Nephron (organoid): ENCODE measurements at regions not wholly inside any gene's neighbourhood (a gene's known extent, or its start where the extent isn't known, plus 50 kb on each side); places are given as distances from the start of the nearest gene placed in this dataset.

ENCODE experiments used
- H3K27ac Mint-ChIP-seq, 3 experiments: 2 replicates each; pipeline ENCODE4 v1.8.0; 2020; ENCODE audit warnings: mixed read lengths in 3 of 3, mild to moderate bottlenecking in 2 of 3, moderate library complexity in 1 of 3
- H3K27me3 Mint-ChIP-seq: 2 replicates; pipeline ENCODE4 v1.8.0; 2021; ENCODE audit warnings: low read depth, mild to moderate bottlenecking, moderate library complexity, mixed read lengths
- H3K36me3 Mint-ChIP-seq: 2 replicates; pipeline ENCODE4 v1.8.0; 2020; ENCODE audit warnings: low read depth, mixed read lengths
- H3K4me1 Mint-ChIP-seq: 2 replicates; pipeline ENCODE4 v1.8.0; 2020; ENCODE audit warnings: mixed read lengths
- H3K4me3 Mint-ChIP-seq, 3 experiments: 2 replicates each; pipeline ENCODE4 v1.8.0; 2020; ENCODE audit warnings: mild to moderate bottlenecking in 3 of 3, mixed read lengths in 3 of 3, moderate library complexity in 2 of 3
- H3K9me3 Mint-ChIP-seq: 2 replicates; pipeline ENCODE4 v1.8.0; 2020; ENCODE audit warnings: mixed read lengths
- CTCF ChIP-seq, 3 experiments: fragments of 200-600 bp; sonication (generic); IDR thresholded peaks; one replicate each; pipeline ENCODE4 v1.5.0; 2021; ENCODE audit warnings: antibody characterized with exemption in 3 of 3; ENCODE audit not compliant: unreplicated experiment in 3 of 3

GRCh38 chr1:157412308-157412707, 140.0 kb downstream of the FCRL5 start:
- Mint-ChIP-seq H3K27ac (no peak overlapping the region), H3K9me3 (no peaks in the 10 kb centered on the region), H3K36me3 (no peaks in the 10 kb centered on the region), H3K27me3 (peaks cover 34% of the 10 kb centered on the region), H3K4me3 (no peak overlapping the region), H3K4me1 (peaks cover 20% of the 10 kb centered on the region)
- no peak for TF ChIP-seq CTCF (IDR thresholded peaks at IDR 0.05; ENCODE audit: unreplicated experiment in 3 of 3)

GRCh38 chr1:157411769-157412168, 140.5 kb downstream of the FCRL5 start:
- H3K4me3 Mint-ChIP-seq, result no peak overlapping the region
- peaks cover 32% of the 10 kb centered on the region for H3K27me3 Mint-ChIP-seq
- H3K36me3 Mint-ChIP-seq, result no peaks in the 10 kb centered on the region
- no peak for TF ChIP-seq CTCF (IDR thresholded peaks at IDR 0.05; ENCODE audit: unreplicated experiment in 3 of 3)
- no peaks in the 10 kb centered on the region for H3K9me3 Mint-ChIP-seq
- peaks cover 20% of the 10 kb centered on the region for H3K4me1 Mint-ChIP-seq
- H3K27ac Mint-ChIP-seq, result no peak overlapping the region

- TF ChIP-seq CTCF (IDR thresholded peaks at IDR 0.05; ENCODE audit: unreplicated experiment in 3 of 3), result no peak
- peaks cover 20% of the 10 kb centered on the region for H3K4me1 Mint-ChIP-seq
- H3K4me3 Mint-ChIP-seq, result no peak overlapping the region
- H3K27me3 Mint-ChIP-seq, result peaks cover 29% of the 10 kb centered on the region
- peak overlapping the region in 2 of 3 experiments; percentile 35 to 48 for H3K27ac Mint-ChIP-seq
- H3K9me3 Mint-ChIP-seq, result no peaks in the 10 kb centered on the region
- H3K36me3 Mint-ChIP-seq, result no peaks in the 10 kb centered on the region
These were observed 141.3 kb downstream of the FCRL5 start for GRCh38 chr1:157411064-157411463.

DNA sequence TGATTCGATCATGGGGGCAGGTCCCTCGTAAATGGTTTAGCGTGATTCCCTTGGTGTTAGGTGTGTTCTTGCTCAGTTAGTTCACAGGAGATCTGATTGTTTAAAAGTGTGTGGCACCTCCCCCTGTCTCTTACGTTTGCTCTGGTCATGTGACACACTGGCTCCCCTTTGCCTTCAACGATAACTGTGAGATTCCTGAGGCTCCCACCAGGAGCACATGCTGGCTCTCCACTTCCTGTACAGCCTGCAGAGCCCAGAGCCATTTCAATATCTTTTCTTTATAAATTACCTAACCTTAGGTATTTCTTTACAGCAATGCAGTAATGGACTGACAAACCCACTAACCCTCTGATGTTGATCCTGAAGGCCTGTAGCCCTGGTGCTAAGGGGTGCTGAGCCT, 141.9 kb downstream of the FCRL5 start:
- Mint-ChIP-seq H3K4me3 (no peak overlapping the region), H3K27me3 (peaks cover 23% of the 10 kb centered on the region), H3K9me3 (no peaks in the 10 kb centered on the region), H3K36me3 (no peaks in the 10 kb centered on the region), H3K4me1 (peaks cover 20% of the 10 kb centered on the region), H3K27ac (peak overlapping the region in 2 of 3 experiments; percentile 35 to 48)
- TF ChIP-seq CTCF (IDR thresholded peaks at IDR 0.05; ENCODE audit: unreplicated experiment in 3 of 3), result no peak

DNA sequence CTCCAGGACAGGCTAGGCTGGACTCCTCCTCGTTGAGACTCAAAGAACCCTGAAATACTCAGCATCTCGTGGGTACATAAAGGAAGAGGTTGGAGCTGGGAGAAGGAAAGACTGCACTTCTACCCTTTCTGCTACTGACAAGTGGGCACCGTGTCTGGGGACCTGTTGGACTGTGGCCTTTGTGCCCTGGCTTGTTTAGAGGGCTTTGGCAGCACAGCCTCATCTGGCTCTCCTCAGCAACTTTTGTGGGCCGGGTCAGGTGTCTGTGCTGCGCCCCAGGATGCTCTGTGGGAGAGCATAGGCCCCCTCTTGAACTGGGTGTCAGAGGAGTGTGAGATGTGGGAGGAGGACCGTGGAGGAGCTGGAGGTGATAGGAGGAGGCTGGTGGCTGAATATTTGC, 142.4 kb downstream of the FCRL5 start:
- no peak for TF ChIP-seq CTCF (IDR thresholded peaks at IDR 0.05; ENCODE audit: unreplicated experiment in 3 of 3)
- no peaks in the 10 kb centered on the region for H3K9me3 Mint-ChIP-seq
- peaks cover 20% of the 10 kb centered on the region for H3K4me1 Mint-ChIP-seq
- H3K36me3 Mint-ChIP-seq, result no peaks in the 10 kb centered on the region
- no peak overlapping the region for H3K4me3 Mint-ChIP-seq
- peaks cover 19% of the 10 kb centered on the region for H3K27me3 Mint-ChIP-seq
- no peak overlapping the region for H3K27ac Mint-ChIP-seq

DNA sequence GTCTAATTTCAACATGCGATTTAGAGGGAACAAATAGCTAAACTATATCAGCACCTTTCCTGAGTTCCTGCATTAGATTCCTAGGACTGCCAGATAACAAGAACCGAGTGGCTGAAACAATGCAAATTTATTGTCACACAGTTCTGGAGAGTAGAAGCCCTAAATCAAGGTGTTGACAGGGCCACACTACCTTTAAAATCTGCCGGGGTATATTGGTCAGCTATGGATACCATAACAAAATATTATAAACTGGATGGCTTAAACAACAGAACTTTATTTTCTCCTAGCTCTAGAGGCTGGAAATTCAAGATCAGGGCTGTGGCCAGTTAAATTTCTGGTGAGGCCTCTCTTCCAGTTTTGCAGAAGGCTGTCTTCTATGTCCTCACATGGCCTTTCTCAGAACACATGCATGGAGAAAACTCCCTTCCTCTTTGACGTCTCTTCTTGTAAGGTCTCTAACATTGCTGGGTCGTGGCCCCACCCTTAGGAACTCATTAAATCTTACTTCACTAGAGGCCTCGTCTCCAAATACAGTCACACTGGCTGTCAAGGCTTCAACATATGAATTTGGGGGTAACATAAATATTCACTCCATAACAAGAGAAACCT, 144.3 kb downstream of the FCRL5 start:
- Mint-ChIP-seq H3K27ac (no peak overlapping the region), H3K36me3 (no peaks in the 10 kb centered on the region), H3K9me3 (no peaks in the 10 kb centered on the region), H3K4me3 (no peak overlapping the region), H3K4me1 (peaks cover 11% of the 10 kb centered on the region), H3K27me3 (peaks cover 17% of the 10 kb centered on the region)
- TF ChIP-seq CTCF (IDR thresholded peaks at IDR 0.05; ENCODE audit: unreplicated experiment in 3 of 3), result no peak
